GM20431 (cell line): ENCODE measurements at regions not wholly inside any gene's neighbourhood (a gene's known extent, or its start where the extent isn't known, plus 50 kb on each side); places are given as distances from the start of the nearest gene placed in this dataset.

Experiments
- in situ Hi-C: fragments of 300-500 bp; cut with MseI, MboI; formaldehyde crosslinking; loops from one replicate; pipeline ENCODE4 v1.15.0; 2020; ENCODE audit warnings: low sequenced_read_pairs; ENCODE audit not compliant: unreplicated experiment

DNA sequence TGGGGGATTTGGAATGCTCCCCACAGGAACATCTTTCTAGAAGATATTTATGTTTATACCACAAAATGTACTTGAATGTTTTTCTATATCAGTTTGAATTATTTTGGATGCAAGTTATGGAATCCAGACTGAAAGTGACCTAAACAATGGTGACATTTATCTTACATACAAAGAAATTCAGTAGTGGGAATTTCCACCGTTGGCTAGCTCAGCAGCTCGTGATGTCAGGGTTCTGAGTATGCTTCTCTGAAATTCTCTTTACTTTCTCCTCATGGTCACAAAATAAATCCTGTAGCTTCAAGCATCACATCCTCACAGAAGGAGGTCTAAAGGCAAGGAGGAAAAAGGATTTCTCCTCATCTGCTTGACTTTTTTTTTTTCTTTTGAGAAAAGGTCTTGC is 105.3 kb downstream of the AKAIN1 start:
- in situ Hi-C loops, result no loop called here

DNA sequence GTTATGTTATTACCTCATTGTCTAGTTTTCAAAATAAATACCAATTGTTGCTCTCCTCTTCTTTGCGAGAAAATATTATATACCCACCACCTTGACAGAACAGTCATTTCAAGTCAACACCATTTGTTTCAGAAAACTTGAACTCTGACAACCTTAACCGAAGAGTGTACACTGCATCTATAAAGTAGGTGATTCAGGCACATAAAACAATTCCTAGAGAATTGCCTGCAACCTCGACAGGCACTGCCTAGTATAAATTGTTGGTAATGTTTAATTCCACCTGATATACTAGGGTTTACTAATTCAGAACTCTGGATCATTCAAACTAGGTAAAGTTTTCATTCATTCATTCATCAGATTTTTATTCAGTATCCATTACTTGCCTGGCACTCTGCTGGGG is 121.8 kb downstream of the AKAIN1 start:
- in situ Hi-C loops, result no loop called here

DNA sequence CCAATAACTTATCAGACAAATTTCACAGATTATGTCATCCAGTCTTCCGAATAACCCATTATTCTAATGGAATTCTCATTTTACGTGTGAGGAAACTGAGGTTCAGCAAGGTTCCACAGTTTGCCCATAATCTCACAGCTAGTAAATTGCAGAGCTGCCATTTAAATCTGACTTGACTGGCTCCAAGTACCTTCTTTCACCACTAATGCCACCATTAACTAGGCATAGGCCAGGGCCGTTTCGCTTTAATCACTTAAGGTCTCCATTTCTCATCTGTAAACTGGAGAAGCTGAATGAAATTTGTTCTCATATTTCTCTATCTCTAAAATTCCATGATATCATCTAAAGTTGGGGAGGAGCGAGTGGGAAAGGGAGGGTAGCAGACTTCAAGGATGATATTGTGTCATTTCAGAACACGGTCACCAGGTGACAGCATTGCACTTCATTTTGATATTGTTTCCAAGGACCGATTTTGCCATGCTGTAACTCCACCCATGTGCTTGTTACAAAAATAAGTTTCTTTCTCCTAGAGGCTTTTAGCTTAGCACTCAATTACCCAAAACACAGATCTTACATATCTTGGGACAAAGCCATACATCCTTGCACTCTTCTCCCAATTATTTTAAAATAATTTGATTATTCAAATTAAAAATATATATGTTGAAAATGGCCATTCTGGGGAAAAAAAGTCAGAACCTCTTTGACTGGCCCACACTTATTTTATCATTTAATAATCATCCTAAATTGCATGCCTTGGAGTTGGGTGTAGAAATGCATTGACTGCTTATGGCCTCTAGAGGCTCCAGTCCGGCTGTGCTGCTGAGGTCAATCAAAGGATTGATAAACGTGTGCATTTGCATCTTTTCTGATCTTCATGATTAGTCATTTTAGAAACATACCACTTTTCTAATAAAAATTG is 123.8 kb downstream of the AKAIN1 start:
- in situ Hi-C loops, result loop anchor here (25.0 kb wide), 1 partner anchor 961 kb away; no protein-coding TSS in a partner anchor

DNA sequence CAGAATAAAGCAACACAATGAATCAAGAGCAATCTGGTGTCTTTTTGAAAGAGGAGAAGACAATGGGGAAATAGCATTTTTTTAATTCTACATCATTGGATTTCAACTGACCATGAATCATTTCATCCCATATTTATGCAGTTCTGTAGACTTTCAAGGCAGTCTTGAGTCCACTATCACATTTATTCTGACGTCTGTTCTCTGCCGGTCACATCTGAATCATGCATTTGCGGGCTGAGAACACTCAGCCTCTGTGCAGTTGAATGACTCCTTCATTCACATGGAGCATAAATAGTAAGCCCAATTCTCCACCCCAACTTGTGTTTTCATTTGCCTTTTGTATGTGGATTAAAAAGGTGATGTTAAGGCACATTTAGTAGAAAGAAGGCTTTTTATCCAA is 128.2 kb downstream of the AKAIN1 start:
- in situ Hi-C loops, result loop anchor here (25.0 kb wide), 1 partner anchor 957 kb away; no protein-coding TSS in a partner anchor

DNA sequence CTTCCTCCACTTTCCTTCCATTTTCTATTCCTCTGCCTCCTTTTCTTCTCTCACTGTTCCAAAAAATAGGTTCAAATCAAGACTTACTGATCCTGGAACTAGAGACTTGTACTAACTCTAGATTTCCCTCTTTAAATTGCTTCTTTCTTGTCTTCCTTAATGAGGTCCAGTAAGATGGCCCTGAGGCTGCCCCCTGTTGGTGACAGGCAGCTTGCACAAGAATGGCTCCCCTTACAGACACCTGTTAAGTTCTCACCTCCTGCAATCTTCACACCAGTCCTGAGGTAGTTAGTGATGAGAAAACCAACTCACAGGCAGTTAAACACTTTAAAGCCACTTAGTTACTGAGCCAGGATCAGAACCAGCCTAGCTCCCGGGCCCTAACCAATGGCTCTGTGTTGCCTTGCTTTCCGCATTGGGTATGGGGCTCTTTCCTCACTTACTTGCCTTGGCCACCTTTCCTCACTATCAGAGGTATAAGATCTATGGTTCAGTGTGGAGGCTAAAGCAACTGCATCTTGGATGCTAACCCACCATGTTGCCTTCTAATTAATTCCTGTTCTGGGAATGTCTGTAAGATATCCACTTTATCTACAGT is 130.6 kb downstream of the AKAIN1 start:
- in situ Hi-C loops, result loop anchor here (25.0 kb wide), 1 partner anchor 954 kb away; no protein-coding TSS in a partner anchor

DNA sequence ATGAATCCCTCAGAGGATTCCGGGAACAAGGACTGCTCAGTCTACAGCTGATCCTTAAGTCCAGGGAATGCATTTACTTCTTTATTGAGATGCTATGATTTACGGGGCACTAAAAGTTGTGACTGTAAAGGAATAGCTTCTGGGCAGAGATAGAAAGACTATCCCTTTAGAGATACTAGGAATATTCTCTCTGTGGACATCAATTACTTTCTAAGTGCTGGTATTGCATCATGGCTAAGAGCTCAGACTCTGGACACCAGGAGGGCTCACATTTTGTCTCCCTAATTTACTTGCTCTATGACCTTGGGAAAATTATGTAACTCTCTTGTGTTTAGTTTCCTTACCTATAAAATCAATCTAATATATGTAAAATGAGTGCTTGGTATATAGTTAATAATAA is 131.4 kb downstream of the AKAIN1 start:
- in situ Hi-C loops, result loop anchor here (25.0 kb wide), 1 partner anchor 953 kb away; no protein-coding TSS in a partner anchor

DNA sequence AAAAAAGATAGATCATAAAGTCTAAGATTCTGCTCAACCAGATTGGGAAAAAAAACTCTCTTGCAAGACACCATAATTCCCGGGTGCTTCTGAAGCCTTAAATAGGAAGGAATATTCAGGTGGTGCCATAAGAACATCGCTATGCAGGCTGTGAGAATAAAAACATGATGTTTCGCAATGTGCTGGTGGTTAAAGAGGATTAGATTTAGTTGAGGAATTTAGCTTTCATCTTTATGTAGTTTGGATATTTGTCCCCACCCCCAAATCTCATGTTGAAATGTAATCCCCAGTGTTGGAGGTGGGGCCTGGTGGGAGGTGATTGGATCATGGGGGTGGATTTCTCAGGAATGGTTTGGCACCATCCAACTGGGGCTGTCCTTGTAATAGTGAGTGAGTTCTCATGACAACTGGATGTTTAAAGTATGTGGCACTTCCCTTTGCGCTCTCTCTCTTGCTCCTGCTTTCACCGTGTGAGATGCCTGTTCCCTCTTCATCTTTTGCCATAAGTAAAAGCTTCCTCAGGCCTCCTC is 132.2 kb downstream of the AKAIN1 start:
- in situ Hi-C loops, result loop anchor here (25.0 kb wide), 1 partner anchor 953 kb away; no protein-coding TSS in a partner anchor

DNA sequence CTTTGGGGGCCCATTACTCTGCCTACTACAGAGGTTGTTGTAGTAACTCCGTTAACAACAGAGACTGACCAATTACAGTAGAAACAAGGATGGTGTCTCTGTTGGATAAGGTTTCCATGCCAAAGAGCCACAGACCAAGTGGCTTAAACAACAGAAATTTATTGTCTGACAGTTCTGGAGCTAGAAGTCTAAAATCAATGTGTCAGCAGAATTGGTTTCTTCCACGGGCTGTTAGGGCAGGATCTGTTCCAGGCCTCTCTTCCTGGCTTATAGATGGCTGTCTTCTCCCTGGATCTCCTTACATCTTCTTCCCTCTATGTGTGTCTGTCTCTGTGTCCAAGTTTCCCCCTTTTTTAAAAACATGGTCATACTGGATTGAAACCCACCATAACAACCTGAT is 135.3 kb downstream of the AKAIN1 start:
- in situ Hi-C loops, result loop anchor here (25.0 kb wide), 1 partner anchor 949 kb away; no protein-coding TSS in a partner anchor

DNA sequence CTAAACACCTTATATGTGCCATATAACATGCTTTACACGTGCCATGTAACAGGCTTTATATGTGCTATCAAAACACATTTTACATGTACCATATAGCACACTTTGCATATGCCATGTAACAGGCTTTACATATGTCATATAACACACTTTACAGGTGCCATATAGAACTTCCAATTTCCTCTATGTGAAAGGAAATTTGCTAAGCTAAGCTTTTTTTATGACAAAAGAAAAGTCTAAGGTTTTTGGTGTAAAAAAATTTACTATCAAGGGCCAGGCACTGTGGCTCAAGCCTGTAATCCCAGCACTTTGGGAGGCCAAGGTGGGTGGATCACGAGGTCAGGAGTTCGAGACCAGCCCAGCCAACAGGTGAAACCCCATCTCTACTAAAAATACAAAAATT is 136.5 kb downstream of the AKAIN1 start:
- in situ Hi-C loops, result loop anchor here (25.0 kb wide), 1 partner anchor 948 kb away; no protein-coding TSS in a partner anchor

DNA sequence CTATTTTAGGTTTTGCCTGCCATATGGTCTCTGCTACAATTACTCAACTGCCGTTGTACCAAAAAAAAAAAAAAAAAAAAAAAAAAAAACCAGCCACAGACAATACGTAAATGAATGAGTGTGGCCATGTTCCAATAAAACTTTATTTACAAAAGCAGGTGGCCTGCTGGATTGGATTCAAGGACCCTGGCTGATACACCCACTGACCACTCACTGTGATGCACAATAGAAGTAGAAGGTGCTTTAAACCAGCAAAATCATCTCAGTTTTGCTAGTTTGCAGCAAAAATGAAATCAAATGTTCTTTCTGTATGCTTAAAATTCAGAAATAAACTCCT is 137.4 kb downstream of the AKAIN1 start:
- in situ Hi-C loops, result loop anchor here (25.0 kb wide), 1 partner anchor 947 kb away; no protein-coding TSS in a partner anchor

DNA sequence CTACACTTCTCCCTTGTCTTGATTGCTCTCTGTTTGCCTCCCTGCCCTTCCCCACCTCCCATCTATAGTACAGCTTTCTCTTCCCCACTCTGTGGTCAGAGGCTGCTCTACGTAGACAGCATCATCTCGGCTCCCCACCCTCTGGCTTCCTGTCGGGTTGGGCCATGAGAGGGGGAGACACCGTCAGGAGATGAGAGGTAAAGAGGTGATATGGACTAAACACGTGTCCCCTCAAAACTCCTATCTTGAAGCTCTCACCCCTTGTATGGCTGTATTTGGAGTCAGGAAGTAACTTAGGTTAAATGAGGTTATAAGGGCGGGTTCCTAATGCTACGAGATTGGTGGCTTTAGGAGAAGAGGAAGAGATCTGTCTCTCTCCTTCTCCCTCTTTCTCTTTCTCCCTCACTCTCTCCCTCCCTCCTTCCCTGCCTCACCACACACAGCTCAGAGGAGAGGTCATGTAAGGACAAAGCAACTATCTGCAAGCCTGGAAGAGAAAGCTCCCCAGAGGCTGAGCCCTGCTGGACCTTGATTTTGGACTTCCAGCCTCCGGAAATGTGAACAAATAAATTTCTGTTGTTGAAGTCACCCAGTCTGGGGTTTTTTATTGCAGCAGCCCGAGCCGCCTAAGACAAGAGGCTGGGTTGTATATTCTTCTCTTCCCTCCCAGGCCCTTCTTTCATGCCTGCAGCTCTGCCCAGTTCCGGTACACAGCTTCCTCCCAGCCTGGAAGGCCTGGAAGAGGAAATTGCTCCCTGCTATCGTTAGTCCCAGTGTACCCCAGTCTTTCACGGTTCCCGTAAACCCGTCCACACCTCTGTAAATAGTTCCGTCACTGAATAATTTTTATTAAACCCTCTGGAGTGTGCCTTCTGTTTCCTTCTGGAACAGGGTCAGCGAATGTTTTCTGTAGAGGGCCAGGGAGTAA is 138.0 kb downstream of the AKAIN1 start:
- in situ Hi-C loops, result loop anchor here (25.0 kb wide), 1 partner anchor 947 kb away; no protein-coding TSS in a partner anchor

DNA sequence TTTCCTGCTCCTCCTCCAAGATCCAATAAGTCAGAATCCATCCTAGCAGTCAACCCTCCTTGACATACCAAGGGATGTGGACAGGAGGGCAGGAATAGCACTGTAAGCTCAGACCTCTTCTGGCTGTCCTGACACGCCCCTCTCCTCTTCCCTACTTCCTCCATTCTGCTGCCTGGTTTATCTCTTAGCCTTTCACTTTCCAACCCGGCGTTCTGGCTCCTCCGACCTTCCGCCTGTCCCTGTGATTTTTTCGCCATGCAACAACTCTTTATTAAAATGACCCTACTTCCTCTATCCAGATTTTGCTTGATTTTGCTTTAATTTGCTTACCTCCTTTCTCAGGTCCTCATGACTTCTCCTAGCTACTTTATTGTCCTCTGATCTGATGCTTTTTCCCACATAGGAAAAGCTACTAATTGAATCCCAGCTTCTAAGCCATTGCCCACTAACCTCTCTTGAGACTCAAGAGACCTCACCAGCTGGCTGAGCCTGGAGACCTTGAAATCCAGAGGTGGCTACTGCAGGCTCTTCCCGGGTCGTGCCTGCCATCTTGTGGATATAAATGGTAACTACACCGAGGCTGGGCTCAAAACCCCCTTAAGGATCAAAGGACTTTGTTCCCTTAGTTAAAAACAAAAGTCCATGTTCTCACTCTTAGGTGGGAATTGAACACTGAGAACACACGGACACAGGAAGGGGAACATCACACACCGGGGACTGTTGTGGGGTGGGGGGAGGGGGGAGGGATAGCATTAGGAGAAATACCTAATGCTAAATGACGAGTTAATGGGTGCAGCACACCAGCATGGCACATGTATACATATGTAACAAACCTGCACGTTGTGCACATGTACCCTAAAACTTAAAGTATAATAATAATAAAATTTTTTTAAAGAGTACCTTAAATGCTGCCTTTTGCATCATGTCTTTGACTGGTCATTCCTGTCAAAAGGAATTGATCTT is 139.4 kb downstream of the AKAIN1 start:
- in situ Hi-C loops, result loop anchor here (25.0 kb wide), 1 partner anchor 945 kb away; no protein-coding TSS in a partner anchor

DNA sequence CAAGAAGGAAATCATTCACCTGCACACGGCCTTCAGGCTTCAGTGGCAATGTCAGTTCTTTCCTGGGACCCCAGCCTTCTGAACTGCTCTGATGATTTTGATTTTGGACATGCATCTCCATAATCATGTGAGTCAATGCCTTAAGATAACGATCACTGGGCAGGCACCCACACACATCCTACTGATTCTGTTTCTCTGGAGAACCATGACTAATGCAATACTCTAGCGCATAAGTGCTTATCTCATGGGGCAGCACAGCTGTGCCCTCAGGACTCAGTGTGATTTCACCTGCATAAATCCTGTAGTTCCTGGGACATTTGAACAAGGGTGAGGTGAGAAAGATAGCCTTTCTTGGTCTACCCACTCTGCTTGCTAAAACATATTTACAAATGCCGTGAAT is 144.6 kb downstream of the AKAIN1 start:
- in situ Hi-C loops, result loop anchor here (25.0 kb wide), 1 partner anchor 940 kb away; no protein-coding TSS in a partner anchor

DNA sequence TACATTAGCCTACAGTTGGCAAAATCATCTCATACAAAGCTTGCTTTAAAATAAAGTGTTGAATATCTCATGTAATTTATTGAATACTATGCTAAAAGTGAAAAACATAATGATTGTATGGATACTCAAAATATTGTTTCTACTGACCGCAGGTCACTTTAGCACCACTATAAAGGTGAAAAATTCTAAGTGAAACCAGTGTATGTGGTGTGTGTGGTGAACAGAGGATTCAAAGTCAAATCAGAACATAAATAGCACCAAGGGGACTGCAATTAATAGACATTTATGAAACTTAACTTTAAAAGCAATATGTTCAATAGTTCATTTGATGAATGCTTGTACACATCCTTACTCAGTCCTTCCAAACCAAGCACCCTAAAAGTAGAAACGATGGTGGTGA is 145.8 kb downstream of the AKAIN1 start:
- in situ Hi-C loops, result loop anchor here (25.0 kb wide), 1 partner anchor 939 kb away; no protein-coding TSS in a partner anchor

DNA sequence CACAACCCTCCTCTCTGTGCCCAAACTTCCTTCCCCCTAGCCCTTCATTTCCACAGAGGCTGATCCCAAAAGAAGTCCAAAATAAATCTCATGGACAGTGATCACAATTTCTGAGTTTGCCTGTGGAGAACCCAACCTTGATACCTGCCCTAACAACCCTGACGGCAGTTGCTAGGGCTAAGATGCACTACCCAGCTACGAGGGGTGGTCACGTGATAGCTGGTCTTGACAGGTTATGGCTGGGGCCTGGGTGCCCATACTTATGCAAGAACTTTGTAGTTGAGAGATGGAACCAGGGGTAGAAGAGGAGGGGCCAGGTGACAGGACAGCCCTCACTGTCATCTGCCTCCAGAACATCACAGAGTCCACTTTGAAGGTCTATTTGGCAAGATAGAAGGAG is 147.9 kb downstream of the AKAIN1 start:
- in situ Hi-C loops, result no loop called here

DNA sequence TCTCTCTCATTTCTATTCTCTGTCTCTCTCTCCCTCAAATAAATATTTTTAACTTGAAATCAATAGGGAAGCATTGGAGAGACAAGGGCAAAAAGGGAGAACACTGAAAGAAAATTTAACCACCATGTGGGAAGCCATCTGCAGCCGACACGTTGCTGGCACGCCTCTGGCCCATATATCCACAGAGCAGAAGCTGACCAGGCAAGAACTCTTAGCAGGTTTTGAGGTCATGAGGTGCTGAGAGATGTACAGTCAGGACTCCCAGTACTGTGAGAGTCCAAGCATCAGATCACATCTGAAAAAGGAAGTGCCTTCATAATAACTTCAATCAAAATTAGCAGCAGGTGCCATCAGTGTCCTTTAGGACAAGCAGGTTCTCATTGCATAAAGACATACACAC is 156.6 kb downstream of the AKAIN1 start:
- in situ Hi-C loops, result no loop called here

DNA sequence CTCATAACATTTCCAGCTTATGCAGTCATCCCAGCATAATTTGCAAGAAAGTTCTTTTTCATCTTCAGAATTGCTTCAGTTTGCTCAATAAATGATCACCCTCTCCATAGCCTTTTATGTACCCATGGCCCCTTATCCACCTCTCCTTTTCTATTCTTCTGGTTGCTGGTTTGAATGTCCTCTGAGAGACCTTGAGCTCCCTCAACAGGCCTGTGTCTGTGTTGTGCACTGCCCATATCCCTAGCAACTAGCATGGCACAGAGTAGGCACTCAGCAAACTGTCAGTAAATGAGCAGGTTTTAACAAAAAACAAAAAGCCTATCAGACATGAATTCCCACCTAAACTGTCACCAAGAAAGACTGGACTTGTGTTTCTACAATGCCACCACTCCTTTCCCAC is 160.5 kb downstream of the AKAIN1 start:
- in situ Hi-C loops, result no loop called here

DNA sequence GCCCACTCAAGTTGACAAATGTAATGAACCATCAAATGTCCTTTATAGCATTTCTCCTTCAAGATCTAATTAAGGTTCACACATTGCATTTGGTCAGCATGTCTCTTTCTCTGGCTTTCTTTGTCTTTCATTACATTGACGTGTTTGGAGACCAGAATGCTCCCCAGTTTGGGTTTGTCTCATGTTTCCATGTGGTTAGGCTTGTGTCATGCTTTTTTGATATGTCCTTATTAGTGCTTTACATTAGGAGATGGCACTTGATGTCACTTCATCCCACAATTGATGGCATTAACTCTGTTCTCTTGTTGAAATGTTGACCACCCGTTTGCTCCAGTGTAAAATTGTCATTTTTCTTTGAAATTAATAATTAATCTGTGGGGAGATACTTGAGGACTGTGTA is 165.8 kb downstream of the AKAIN1 start:
- in situ Hi-C loops, result no loop called here
